Skeletal muscle cell (primary cell): ENCODE measurements at regions not wholly inside any gene's neighbourhood (a gene's known extent, or its start where the extent isn't known, plus 50 kb on each side); places are given as distances from the start of the nearest gene placed in this dataset.

Experiments
- DNase-seq: peaks from one replicate; pipeline ENCODE4 v3.0.0-alpha.2; 2010; ENCODE audit warnings: low read depth
- H3K4me3 ChIP-seq: 2 replicates; pipeline ENCODE4 v1.5.1; 2011; ENCODE audit warnings: low read depth, mild to moderate bottlenecking, control low read depth, low read length, moderate library complexity

DNA sequence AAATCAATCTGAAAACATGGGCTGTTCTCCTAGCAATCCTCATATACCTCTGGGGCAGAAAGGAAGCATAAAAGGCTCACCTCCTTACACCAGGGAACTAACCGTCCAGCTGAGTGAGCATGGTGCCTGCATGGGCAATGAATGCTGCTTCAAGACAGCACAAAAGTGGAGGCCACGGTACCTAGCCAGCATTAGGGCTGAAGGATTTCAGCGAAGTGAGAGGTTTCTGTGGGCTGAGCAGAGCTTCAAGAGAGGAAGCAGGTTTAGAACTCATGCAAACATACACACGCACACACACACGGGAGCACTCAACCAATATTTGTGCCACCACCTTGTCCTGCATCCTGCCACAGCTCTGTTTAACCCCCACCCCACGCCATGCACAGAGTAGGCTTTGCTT, 838.5 kb upstream of the TMEM132C start:
- no peak for DNase-seq
- H3K4me3 ChIP-seq = no peak overlapping the region

DNA sequence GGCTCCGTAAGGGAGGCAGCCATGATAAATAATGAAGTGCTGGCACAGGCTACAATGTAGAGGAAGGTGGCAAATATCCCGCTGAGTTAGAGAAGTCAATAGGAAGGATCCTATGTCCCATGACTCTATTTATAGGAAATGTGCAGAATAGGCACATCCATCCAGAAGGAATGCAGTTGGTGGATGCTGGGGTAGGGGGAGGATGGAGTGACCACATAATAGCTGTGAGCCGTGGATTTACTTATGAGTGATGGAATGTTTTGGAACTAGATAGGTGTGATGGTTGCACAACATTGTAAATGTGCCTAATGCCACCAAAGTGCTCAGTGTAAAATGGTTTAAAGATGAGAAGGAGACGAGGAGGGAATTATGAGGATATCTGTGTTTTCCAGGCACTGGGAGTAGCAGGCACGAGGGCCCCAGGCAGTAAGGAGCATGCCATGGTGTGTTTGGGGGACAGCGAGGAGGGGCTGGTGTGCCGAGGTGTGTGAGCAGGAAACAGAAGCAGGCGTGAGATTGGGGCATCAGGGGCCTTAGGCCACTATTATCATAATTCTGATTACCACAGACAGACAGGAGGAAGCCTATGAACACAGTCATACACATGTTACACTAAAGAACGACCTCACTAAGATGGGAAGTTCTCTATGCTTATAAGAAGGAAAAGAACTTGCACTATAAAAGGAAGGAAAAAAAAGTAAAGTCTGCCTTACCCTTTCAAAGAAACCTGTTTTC, 837.3 kb upstream of the TMEM132C start:
- H3K4me3 ChIP-seq = no peak overlapping the region
- DNase-seq = no peak

DNA sequence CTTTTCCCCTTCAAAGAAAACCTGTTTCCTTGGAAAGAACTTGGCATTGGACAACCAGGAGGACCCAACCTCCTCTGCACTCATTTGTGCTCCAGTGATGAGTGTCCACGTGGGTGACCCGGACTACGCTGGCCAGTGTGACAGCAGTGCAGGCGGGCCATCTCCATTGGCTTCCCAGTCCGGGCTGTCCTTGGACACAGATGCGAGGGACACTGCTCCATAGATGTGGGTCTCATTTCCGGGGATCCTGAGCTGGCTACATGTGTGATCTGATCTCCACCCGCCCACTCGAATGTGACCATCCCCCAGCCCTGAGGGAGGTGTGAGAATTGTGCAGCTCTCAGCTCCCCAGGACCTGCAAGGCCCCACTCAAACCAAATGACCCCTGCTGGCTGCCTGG, 836.6 kb upstream of the TMEM132C start:
- H3K4me3 ChIP-seq = no peak overlapping the region
- no peak for DNase-seq

DNA sequence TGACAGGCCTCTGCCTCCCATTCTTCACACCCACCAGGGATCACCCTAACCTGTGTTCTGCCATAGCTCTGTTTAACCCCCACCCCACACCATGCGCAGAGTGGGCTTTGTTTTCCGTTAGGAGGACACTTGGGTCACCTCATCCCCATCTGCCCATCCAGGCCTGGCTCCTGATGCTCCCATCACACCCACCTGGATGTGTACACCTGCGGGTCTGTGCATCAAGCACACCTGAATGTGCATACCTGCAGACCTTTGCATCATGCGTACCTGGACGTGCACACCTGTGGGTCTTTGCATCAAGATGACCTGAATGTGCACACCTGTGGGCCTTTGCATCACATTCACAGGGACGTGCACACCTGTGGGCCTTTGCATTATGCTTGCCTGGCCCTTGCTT, 835.8 kb upstream of the TMEM132C start:
- no peak overlapping the region for H3K4me3 ChIP-seq
- no peak for DNase-seq

DNA sequence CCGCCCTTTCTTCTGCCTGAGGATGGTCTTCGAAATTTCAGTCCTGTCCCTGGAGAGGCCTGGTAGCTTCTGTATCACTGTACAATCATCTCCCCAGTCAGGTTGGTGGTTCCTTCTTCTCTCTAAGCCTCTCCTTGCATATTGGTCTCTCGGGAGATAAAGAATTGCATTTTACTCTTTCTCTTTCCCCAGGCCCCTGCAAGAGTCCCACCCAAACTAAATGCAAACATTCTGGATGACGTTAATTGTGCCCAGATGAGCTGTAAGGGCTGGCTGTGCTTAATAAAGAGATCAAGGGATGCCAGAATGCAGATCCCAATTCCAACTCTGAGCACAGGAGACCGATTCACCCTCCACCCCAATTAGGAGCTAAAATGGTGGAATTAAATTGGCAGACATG, 835.4 kb upstream of the TMEM132C start:
- H3K4me3 ChIP-seq = no peak overlapping the region
- no peak for DNase-seq

DNA sequence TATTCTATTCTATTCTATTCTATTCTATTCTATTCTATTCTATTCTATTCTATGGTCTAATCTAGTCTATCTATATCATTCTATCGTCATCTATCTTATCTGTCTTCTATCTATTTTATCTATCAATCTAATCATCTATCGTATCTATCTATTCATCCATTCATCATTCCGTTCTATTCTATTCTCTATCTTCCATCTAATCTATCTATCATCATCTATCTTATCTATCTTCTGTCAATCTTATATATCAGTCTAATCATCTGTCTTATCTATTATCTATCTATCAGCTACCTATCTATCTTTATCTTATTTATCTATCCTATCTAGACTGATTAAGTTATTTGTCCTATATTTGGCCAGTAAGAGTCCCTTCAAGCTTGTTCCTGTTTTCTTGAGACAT, 831.5 kb upstream of the TMEM132C start:
- H3K4me3 ChIP-seq = no peak overlapping the region
- no peak for DNase-seq

DNA sequence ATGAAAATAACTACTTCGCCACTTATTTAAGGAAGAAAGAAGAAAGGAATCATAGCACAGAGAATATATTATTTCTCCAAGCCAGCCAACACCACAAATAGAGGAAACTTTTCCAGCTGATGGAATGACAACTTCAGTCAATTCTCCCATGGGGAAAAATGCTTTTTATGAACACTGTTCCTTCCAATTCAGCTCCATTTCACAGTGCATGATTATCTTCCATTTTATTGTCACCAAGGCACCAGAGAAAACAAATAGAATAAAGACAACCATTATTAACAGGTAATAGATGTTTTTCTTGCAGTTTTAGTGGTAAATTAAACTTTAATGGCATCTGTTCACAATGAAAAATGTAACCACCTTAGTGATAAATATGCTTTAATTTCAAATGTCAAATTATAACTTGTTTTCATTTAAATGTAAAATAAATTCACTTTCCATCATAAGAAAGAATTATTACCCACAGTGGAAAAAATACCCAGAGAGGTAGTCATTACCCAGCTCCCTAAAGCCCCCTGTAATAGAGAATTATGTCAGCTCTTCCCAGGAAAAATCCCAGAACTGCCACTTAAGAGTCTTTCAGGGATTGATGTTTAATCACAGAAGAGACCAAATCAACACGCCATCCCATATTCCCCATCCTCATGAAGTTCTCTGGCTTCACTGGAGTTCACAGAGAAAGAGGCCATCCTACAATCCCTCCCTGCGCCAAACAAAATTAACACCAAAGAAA, 828.3 kb upstream of the TMEM132C start:
- no peak overlapping the region for H3K4me3 ChIP-seq
- no peak for DNase-seq

DNA sequence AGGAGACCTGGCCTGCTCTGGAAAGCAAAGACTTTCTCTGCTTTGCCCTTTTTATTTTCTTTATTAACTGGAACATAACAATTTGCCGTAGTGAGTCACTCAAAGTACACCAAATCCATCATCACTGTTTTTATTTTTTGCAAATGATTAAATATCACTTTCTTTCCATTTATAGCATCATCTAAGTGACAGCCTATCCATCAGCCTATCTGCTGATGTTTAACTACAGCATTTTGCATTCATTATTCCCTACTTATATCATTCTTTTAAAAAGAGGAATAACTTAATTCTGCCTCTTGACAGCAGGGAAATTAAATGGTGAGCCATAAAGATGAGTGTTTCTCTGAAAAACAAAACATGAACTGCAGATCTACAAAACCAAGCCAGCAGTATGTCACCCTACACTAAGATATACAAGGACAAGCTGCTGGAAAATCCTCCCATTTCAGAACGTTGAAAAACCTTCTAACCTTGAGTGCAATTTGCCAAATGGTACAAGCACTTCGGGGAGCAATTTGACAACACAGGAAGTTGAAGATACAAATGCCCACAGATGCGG, 821.3 kb upstream of the TMEM132C start:
- no peak for DNase-seq
- no peak overlapping the region for H3K4me3 ChIP-seq

DNA sequence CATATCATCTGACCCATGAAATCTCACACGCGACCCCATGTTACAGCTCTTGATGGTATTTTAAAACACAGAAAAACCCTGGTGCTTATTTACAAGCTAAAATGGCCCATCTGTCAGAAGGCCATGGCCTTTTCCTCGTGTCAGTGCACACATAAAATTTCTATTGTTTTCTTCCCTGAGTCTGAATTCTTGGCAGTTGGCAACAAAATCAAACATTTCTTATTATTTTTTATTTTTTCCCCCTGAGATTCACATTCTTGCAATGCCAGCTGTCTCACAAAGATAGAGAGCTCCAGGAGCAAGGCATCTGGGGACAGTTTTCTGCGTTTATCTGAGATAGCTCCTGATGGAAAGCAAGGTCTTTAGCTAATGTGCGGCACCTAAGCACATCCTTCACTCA, 818.1 kb upstream of the TMEM132C start:
- DNase-seq = no peak
- H3K4me3 ChIP-seq = no peak overlapping the region

DNA sequence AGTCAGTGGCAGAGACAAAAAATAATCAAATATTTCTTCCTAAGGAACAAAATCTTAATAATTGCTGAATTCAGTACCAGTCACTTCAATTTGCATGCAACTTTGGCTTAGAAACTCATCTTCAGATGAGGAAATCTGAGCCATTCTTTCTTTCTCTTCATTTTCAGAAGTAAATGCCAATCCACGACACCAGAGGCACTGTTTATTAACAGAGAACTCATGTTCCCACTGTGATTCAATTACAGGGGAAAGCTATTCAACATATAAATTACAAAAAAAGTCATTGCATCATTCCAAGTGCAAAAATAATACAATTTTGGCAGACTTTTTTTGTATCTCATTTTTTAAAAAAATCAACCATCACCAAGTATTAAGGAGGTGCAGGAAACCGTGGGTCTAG, 816.1 kb upstream of the TMEM132C start:
- no peak overlapping the region for H3K4me3 ChIP-seq
- DNase-seq = no peak

DNA sequence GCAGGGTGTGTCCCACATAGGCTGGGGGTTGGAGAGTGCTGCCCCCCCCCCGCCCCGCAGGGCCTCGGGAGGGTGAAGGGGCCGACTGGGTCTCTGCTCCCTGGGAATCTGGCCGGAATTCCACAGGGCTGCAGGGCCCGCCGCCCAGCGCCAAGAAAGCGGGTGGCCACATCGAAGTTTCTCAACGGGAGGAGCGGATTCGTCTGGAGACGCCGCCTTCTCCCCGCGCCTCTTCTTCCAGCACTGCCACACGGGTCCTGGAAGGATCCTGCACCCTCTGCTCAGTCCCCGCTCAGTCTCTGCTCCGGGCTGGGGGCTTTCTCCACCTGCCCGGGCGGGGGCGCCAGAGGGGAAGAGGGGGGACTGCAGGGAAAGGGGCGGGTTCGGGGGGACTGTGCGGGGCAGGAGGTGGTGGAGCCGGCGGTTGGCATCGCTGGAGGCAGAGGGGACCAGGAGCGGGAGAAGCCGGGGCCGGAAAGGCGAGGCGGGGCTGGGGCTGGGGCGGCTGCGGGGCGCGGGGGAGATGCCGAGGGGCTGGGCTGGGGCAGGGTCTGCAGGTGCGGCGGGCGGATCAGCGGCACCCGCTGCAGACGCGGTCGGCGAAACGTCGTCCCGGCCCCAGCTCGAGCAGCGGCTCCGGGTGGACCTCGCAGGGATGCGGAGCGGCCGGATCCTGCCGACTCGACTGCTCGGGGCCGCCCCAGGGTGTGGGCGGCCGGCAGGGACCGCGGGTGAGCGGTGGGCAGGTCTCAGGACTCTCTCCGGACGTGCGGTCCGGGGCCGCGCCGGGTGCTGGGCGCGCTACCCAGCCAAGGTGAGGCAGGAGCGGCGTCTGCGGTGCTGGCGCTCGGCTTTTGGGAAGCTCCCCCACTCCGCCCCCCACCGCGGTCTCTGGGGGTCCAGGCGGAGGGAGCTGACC, 811.4 kb upstream of the TMEM132C start:
- DNase-seq = no peak
- H3K4me3 ChIP-seq = peak overlapping the region; percentile 31

DNA sequence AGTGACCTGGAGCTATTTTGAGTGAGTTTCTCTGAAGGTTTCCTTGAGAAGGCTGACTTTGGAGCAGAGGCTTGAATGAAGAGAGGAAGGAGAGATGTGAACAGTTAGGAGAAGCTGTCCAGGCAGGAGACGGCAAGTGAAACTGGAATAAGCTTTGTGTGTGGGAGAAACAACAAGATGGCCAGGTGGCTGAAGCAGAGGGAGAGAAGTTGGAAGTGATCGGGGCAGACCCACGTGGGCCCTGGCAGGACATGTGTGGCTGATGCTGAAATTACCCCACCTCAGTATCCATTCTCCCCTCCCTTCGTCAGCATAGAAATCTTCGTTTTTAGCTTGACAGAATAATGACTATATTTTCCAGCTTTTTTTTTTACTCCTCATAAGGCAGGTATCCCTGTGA, 809.2 kb upstream of the TMEM132C start:
- DNase-seq = no peak
- no peak overlapping the region for H3K4me3 ChIP-seq

DNA sequence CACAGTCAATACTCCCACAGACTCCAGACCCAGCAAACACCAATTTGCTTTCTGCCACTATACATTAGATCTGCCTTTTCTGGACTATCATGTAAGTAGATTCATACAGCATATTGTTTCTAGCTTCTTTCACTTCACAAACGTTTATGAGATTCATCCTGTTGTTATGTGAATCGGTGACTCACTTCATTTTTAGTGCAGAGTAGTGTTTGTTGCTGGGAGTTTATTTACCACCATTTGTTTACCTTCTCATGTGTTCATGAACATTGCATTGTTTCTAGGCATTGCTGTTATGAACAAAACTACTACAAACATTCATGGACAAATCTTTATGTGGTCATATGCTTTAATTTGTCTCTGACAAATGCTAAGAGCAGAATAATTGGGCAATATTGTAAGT, 807.8 kb upstream of the TMEM132C start:
- DNase-seq = no peak
- H3K4me3 ChIP-seq = no peak overlapping the region

DNA sequence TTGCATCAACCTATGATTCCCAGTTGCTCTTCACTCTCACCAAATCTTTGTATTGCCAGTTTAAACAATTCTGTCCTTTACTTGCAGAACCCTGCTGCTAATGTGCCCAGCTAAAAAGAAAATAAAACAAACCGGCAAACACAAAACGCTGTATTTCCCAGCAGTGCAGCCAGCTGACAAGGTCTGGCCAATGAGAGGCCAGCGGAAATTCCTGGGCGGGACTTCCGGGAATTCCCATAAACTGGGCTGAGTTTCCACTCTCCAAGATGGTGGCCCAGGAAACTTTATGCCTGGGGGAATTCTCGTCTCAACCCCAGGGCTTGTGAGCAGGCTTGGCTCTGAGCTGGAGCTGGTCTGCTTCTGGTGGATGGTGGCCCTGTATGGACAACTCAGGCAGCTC, 807.3 kb upstream of the TMEM132C start:
- no peak overlapping the region for H3K4me3 ChIP-seq
- no peak for DNase-seq

DNA sequence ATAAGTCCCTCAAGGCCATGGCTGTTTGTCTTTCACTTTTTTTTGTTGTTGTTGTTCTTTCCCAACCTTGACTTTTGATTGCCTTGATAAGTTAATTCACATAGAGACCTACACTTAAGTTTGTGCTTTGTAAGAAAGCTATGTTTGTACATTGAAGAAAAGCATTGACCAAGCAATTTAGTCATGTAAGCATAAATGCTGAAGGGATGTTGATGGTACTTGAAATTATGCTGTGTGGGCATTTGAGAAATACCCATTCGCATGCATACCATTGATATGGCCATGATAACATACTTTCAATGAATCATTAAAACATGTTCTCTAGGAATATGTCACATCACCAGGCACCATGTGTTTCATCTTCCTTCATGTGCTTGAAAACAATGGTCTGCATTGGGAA, 803.7 kb upstream of the TMEM132C start:
- H3K4me3 ChIP-seq = no peak overlapping the region
- no peak for DNase-seq

DNA sequence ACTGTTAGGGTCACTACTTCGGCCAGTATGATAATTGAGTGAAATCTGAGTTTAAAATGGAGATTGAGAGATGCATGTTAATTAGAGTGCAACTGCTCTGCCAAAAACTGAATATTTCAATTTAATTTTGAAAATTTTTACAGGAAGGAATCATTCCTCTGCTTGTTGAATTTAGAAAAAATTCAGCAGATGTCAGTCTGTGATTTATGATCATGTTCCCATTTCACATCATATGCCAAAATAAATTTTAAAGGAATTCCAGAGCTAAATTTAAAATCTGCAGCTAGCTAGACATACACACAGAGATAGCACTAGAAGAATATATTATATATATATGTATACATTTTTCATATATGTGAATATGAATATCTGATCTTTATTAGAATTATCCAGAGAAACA, 797.6 kb upstream of the TMEM132C start:
- no peak overlapping the region for H3K4me3 ChIP-seq
- DNase-seq = no peak

DNA sequence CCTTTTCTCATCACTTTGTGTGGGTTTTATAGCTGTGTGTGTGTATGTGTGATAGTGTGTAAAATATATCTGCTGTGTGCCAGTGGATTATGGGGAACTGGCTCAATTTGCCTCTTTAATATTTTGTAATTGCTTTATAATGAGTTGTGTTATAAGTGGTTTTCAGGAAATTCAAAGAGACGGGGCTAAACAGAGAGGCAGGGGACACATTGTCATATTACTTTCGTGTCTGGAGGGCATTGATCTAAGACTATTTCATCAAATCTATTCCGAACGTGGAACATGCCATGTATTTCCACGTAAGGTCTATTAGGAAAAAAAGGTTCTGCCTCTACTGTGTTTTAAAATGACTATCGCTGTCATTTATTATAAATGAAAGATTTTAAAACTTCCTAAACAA, 793.2 kb upstream of the TMEM132C start:
- no peak overlapping the region for H3K4me3 ChIP-seq
- DNase-seq = no peak

DNA sequence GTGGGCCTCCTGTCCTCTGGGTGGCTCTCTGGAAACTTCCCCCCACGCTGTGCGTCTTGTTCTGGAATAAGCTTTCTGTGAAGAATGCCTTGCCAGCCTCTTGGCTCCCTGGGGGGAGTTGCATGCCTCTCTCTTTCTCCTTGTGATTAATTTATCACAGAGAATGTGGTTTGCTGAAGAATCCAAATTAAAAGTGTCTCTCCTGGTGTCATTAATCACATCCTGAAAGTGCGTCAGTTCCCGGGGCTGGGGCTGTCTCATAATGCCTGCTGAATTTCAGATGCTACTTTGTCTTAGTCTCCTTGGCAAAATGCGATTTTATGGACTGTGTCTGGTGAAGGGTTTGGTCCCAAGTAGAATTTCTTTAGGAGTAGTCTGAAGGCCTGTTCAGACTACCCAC, 787.7 kb upstream of the TMEM132C start:
- no peak for DNase-seq
- no peak overlapping the region for H3K4me3 ChIP-seq

DNA sequence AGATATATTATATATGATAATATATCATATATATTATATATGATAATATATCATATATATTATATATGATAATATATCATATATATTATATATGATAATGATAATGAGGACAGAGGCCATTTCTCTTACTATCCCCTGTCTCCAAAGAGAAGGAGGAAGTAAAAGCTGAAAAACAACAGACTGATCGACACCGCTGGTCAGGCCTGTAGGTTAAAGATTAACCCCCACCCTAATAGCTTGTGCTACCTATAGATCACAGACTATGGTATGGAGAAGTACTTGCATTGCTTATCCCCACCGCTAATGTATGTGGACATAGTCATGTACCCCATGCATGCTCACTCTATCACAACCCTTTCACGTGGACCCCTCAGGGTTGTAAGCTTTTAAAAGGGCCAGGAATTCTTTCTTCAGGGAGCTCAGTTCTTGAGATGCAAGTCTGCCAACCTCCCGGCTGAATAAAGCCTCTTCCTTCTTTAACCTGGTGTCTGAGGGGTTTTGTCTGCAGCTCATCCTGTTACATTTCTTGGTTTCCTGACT, 786.1 kb upstream of the TMEM132C start:
- no peak overlapping the region for H3K4me3 ChIP-seq
- DNase-seq = no peak

DNA sequence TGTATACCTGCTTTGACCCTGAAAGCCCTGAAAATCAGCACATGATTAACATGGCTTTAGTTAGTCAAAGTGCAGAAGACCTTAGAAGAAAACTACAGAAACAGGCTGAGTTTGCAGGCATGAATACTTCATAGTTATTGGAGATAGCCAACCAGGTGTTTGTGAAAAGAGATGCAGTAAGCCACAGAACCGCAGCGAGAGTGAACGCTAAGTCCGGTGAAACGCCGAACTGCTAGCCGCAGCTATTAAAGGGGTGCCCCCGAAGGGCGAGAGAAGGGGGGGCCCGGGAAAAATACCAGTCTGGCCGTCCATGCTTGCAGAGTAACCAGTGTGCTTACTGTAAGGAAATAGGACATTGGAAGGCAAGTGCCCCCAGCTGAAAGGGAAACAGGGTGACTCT, 784.0 kb upstream of the TMEM132C start:
- H3K4me3 ChIP-seq = no peak overlapping the region
- DNase-seq = no peak
